Activated CD4-positive, alpha-beta T cell treated with anti-CD3 and anti-CD28 coated beads, Interleukin-2, amount 50 U/mL, for 4 hours (primary cell): ENCODE measurements at regions not wholly inside any gene's neighbourhood (a gene's known extent, or its start where the extent isn't known, plus 50 kb on each side); places are given as distances from the start of the nearest gene placed in this dataset.
"Not testable (repeated sequence)": the region's sequence is repeated elsewhere in the genome, so short reads cannot be mapped to it uniquely, and the experiment has no call there.

Source experiments
- DNase-seq, 2 experiments: peaks; one replicate each; pipeline ENCODE4 v3.0.0-alpha.2; 2020

GRCh38 chrX:128754130-128754529 is 701.9 kb upstream of the ACTRT1 start:
- DNase-seq: no peak

- DNase-seq: no peak
Observed at GRCh38 chrX:128739539-128739938, 687.3 kb upstream of the ACTRT1 start.

- DNase-seq: no peak
Observed at GRCh38 chrX:128728943-128729342, 676.7 kb upstream of the ACTRT1 start.

GRCh38 chrX:128717635-128718578 is 665.7 kb upstream of the ACTRT1 start:
- DNase-seq: no peak

- no peak for DNase-seq
Observed at GRCh38 chrX:128714425-128714824, 662.2 kb upstream of the ACTRT1 start.

- DNase-seq: no peak
Observed at GRCh38 chrX:128699716-128700285, 647.6 kb upstream of the ACTRT1 start.

GRCh38 chrX:128698573-128699181 is 646.5 kb upstream of the ACTRT1 start:
- DNase-seq: no peak

GRCh38 chrX:128691872-128692271 is 639.7 kb upstream of the ACTRT1 start:
- DNase-seq: no peak

GRCh38 chrX:128685387-128685786 is 633.2 kb upstream of the ACTRT1 start:
- DNase-seq: no peak

GRCh38 chrX:128676651-128677050 is 624.4 kb upstream of the ACTRT1 start:
- DNase-seq: no peak

- not testable (repeated sequence) for DNase-seq
Observed at GRCh38 chrX:128674326-128675086, 622.3 kb upstream of the ACTRT1 start.

- DNase-seq: no peak
Observed at GRCh38 chrX:128664211-128664610, 612.0 kb upstream of the ACTRT1 start.

GRCh38 chrX:128653524-128654060 is 601.4 kb upstream of the ACTRT1 start:
- DNase-seq: no peak

- DNase-seq: no peak
Observed at GRCh38 chrX:128650326-128650725, 598.1 kb upstream of the ACTRT1 start.

- DNase-seq: no peak
Observed at GRCh38 chrX:128634754-128635153, 582.6 kb upstream of the ACTRT1 start.

GRCh38 chrX:128623361-128623760 is 571.2 kb upstream of the ACTRT1 start:
- DNase-seq: no peak

- no peak for DNase-seq
Observed at GRCh38 chrX:128622296-128622695, 570.1 kb upstream of the ACTRT1 start.

GRCh38 chrX:128619490-128619889 is 567.3 kb upstream of the ACTRT1 start:
- no peak for DNase-seq

- DNase-seq: no peak
Observed at GRCh38 chrX:128616933-128617332, 564.7 kb upstream of the ACTRT1 start.

- not testable (repeated sequence) for DNase-seq
Observed at GRCh38 chrX:128606817-128607216, 554.6 kb upstream of the ACTRT1 start.

GRCh38 chrX:128606357-128606756 is 554.2 kb upstream of the ACTRT1 start:
- DNase-seq: not testable (repeated sequence)

GRCh38 chrX:128601706-128602105 is 549.5 kb upstream of the ACTRT1 start:
- DNase-seq: no peak

GRCh38 chrX:128599632-128600031 is 547.4 kb upstream of the ACTRT1 start:
- no peak for DNase-seq
